ENCODE measurements at regions not wholly inside any gene's neighbourhood (a gene's known extent, or its start where the extent isn't known, plus 50 kb on each side); places are given as distances from the start of the nearest gene placed in this dataset.

- no peak for ATAC-seq
- TF ChIP-seq, protein P1, sequence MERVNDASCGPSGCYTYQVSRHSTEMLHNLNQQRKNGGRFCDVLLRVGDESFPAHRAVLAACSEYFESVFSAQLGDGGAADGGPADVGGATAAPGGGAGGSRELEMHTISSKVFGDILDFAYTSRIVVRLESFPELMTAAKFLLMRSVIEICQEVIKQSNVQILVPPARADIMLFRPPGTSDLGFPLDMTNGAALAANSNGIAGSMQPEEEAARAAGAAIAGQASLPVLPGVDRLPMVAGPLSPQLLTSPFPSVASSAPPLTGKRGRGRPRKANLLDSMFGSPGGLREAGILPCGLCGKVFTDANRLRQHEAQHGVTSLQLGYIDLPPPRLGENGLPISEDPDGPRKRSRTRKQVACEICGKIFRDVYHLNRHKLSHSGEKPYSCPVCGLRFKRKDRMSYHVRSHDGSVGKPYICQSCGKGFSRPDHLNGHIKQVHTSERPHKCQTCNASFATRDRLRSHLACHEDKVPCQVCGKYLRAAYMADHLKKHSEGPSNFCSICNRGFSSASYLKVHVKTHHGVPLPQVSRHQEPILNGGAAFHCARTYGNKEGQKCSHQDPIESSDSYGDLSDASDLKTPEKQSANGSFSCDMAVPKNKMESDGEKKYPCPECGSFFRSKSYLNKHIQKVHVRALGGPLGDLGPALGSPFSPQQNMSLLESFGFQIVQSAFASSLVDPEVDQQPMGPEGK (CRISPR knock-in tag; IDR thresholded peaks at IDR 0.05; ENCODE audit: borderline replicate concordance), result no peak
- no peak for TF ChIP-seq CSDC2 (CRISPR knock-in tag; IDR thresholded peaks at IDR 0.05)
- no peak for TF ChIP-seq ISL1 (CRISPR knock-in tag; IDR thresholded peaks at IDR 0.05)
Observed at GRCh38 chr2:16192416-16193216, 252.3 kb downstream of the MYCN start.

DNA sequence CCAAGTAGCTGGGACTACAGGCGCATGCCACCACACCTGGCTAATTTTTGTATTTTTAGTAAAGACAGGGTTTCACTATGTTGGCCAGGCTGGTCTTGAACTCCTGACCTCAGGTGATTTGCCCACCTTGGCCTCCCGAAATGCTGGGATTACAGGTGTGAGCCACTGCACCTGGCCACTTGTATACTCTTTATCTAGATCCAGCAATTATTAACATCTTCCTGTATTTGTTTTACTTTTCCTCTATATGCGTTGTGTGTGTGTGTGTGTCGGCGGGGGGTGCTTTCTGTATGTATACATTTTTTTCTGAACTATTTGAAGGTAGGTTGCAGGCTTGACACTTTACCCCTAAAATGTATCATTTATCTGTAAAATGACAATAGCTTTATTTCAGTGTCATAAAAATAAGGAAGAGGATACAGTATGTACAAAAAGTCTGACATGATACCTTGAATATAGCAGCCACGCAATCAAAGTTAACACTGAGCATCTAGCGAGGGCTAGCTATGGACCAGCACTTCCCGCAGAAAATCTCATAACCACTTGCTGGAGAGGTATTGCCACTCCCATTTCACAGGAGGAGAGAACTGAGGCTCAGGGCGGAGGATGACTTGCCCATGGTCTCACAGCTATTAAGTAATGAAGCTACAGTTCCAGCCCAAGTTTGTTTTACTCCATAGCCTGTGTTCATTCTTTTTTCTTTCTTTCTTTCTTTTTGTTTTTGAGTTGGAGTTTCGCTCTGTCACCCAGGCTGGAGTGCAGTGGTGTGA is 251.3 kb downstream of the MYCN start:
- TF ChIP-seq TSHZ2 (CRISPR knock-in tag; IDR thresholded peaks at IDR 0.05) (no peak), ARNTL (CRISPR knock-in tag; IDR thresholded peaks at IDR 0.05; ENCODE audit: borderline replicate concordance, low read depth) (no peak), OSR1 (CRISPR knock-in tag; IDR thresholded peaks at IDR 0.05) (no peak), TCF4 (CRISPR knock-in tag; IDR thresholded peaks at IDR 0.05; ENCODE audit: borderline replicate concordance) (no peak), ISL1 (CRISPR knock-in tag; IDR thresholded peaks at IDR 0.05) (no peak), ZFP30 (CRISPR knock-in tag; IDR thresholded peaks at IDR 0.05) (no peak), CREB5 (CRISPR knock-in tag; IDR thresholded peaks at IDR 0.05; ENCODE audit: low read depth) (no peak), RARB (CRISPR knock-in tag; IDR thresholded peaks at IDR 0.05) (no peak), ZNF565 (CRISPR knock-in tag; conservative IDR thresholded peaks at IDR 0.05; ENCODE audit: low read depth) (no peak), SNAI2 (CRISPR knock-in tag; IDR thresholded peaks at IDR 0.05) (no peak), ZNF70 (CRISPR knock-in tag; IDR thresholded peaks at IDR 0.05) (no peak), ZNF8 (CRISPR knock-in tag; IDR thresholded peaks at IDR 0.05) (no peak), ESRRG (CRISPR knock-in tag; IDR thresholded peaks at IDR 0.05) (no peak)
- ATAC-seq, result no peak

DNA sequence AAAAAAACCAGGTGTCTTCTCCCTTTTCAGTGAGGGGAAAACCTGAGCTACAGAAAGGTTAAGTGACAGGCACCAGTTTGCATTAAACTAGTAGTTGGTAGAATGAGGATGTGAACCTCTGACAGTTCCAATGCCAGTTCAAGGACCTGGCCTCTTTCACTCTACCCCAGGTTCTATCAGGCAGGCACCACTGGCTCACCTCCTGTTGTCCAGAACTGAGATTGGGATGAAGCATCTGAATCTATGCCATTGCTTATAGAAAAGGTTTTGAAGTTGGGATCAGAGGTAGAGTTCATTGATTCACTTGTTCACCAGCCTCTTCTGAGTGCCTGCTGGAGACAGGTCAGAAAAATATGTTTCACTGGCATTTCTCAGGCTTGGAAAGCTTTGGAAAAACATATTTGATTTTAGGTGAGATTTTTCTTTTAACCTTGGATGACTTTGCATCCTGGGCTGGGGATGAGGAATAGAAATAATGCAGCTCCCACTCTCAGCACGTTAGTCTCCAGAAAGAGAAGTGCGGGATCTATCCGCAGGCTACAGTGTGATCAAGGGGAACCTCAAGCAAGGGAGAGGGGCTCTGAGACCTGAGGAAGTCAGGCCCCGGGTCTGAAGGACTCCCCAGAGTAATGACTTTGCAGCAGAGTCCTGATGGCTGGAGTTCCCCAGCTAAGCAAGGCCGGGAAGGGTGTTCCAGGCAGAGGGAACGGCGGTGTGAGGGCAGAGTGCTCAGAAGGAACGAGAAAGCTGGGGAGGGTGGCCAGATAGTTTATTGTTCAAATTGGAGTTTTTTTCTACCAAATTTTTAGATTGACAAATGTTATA is 250.3 kb downstream of the MYCN start:
- ATAC-seq, result no peak

DNA sequence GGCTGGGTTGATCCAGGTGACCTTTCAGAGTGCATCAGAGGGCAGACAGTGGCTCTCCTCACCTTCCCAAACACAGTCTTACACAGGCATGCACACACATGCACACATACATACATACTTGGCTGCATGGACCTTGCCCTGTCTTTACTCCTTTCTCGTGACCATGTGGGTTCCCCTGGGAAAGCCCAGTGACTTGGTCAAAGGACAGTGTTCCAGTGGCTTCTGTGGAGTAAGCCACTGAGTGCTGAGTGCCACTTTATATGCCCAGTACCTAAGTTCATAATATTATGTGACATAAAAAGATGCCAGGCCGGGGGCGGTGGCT is 249.4 kb downstream of the MYCN start:
- no peak for TF ChIP-seq ESRRG (CRISPR knock-in tag; IDR thresholded peaks at IDR 0.05)
- no peak for ATAC-seq

More for the DNA sequence above, 250.3 kb downstream of the MYCN start:
- TF ChIP-seq ZFP30 (CRISPR knock-in tag; IDR thresholded peaks at IDR 0.05) (no peak), PPARA (CRISPR knock-in tag; IDR thresholded peaks at IDR 0.05; ENCODE audit: borderline replicate concordance) (no peak)

DNA sequence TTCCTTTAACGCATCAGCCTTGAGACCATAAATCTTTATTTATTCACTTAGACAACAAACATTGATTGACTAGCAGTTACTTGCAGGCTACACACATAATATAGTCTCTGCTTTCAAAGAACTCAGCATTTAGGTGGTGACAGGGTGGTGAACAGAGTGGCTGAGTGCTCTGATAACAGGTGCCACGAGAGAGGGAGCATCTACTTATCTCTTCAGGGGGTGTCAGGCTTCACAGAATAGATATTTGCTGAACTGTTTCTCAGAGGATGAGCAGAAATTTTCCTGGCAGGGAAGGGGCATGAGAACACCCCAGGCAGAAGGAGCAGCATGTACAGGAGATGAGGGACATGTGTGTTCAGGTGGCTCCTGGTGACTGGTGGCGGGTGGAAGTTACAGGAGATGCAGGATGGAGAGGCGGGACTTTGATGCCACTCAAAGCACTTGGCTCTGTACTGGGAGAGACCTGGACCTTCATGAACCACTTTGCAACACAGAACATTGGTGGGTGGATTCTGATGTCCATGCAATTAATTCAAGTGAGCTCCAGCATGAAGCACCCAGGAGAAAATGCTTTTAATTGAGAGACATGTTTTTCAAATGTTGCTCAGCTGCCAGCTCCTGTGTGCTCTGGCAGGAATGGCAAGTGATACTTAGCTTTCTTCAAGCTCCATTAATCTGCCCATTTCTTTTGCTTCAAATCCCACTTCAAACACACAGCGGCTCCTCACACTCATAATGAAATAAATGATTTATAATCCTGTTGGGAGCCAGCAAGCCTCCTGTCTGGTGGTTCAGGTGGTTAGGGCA is 248.9 kb downstream of the MYCN start:
- ATAC-seq, result no peak
- TF ChIP-seq ZFP30 (CRISPR knock-in tag; IDR thresholded peaks at IDR 0.05), result no peak
- no peak for TF ChIP-seq TCF4 (CRISPR knock-in tag; IDR thresholded peaks at IDR 0.05; ENCODE audit: borderline replicate concordance)
- TF ChIP-seq, protein P1 (CRISPR knock-in tag; IDR thresholded peaks at IDR 0.05; ENCODE audit: borderline replicate concordance), result no peak
- no peak for TF ChIP-seq OSR1 (CRISPR knock-in tag; IDR thresholded peaks at IDR 0.05)
- TF ChIP-seq PPARA (CRISPR knock-in tag; IDR thresholded peaks at IDR 0.05; ENCODE audit: borderline replicate concordance), result no peak
- no peak for TF ChIP-seq ZNF565 (CRISPR knock-in tag; conservative IDR thresholded peaks at IDR 0.05; ENCODE audit: low read depth)
- no peak for TF ChIP-seq ESRRG (CRISPR knock-in tag; IDR thresholded peaks at IDR 0.05)
- no peak for TF ChIP-seq ZC3H10 (CRISPR knock-in tag; IDR thresholded peaks at IDR 0.05)
